Fibroblast of skin of scalp (primary cell): ENCODE measurements at regions not wholly inside any gene's neighbourhood (a gene's known extent, or its start where the extent isn't known, plus 50 kb on each side); places are given as distances from the start of the nearest gene placed in this dataset.

Experiments
- DNase-seq: peaks from one replicate; pipeline ENCODE4 v3.0.0-alpha.2; 2013

GRCh38 chr10:42952931-42953683, 123.8 kb upstream of the RET start:
- no peak for DNase-seq

GRCh38 chr10:42953684-42954674, 122.9 kb upstream of the RET start:
- no peak for DNase-seq

- no peak for DNase-seq
These were observed 121.9 kb upstream of the RET start for GRCh38 chr10:42954766-42955492.

DNA sequence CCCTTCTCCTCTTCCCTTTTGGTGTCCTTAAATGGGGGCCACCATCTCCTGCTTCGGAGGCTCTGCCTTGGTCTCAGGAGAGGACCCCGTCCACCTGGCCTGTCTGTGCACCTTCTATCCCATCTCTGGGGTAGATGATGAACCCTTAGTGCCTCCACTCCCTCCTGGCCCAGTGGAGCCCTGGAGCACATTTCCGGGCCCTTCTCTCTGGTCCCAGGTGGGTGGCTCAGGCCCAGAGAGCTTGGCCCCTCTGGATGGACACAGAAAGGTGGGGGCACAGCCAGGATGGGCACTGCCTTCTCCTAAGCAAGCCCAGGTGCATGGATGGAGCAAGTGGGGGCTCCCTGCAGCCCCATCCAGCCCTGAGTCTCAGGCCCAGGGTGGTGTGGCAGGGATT, 121.4 kb upstream of the RET start:
- DNase-seq, result no peak

GRCh38 chr10:42956045-42956444, 120.8 kb upstream of the RET start:
- DNase-seq, result no peak

GRCh38 chr10:42958142-42958868, 118.6 kb upstream of the RET start:
- DNase-seq, result no peak

DNA sequence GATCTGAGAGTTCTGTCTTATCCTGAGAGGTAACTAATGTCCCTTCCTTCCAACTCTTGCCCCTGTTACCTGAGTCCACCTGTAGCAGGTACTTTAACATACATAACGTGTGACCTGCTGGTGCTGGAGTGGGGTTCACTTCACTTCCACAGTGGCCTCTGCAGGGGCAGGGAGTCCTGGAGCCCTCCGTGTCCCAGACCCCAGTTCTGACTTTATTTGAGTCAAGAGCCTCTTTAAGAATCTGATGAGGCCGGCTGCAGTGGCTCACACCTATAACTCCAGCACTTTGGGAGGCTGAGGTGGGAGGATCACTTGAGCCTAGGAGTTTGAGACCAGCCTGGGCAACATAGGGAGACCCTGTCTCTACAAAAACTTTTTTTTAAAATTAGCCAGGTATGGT, 117.0 kb upstream of the RET start:
- DNase-seq, result no peak

- DNase-seq, result peak; percentile 33
These were observed 116.3 kb upstream of the RET start for GRCh38 chr10:42960491-42960990.

DNA sequence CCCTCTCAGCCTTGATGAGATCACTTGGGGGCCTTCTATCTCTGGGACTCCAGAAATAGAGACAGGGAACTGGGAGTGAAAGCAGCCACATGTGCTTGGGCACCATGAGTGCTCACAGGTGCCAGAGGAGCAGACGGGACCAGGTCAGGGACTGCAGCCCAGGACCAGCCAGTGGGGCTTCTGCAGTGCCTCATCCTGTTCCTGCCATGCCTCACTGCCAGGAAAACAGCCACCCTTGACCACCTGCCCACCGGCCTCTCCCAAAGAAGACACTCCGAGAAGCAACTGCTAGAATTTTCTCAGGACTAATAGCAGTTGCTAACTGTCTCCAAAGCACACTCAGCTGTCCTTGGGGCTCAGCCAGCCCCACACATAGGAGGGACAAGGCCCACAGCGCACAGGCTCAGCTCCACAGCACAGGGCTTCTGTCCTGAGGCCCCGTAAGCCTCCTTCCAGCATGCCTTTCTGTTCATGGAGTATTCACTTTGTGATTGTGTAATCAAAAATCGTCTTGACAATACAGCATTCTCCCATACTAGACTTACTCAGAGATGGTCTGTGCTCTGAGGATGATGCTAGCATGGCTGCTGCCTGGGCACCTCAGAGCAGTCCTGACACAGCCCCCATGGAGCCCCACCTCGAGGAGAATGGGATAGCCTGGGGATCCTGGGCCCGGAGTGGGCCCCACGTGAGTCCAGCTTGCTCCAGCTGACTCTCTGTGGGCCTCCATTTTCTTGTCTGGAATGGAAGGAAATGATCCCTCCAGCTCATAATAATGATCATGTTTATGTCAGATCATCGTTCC, 115.7 kb upstream of the RET start:
- no peak for DNase-seq

DNA sequence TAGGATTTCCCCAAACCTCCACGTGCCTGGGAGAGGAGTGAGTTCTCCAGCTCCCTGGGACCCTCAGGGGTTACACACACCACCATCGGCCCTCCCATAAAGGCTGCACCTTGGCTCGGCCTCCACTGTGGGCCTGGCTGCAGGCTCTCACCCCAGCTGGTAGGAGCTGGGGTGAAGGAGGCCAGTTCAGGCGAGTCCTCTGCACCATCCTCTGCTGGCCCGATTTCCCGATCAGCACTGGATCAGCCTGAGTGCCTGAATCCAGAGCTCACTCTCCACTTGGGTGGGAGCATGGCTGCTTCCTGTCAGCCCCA, 115.1 kb upstream of the RET start:
- DNase-seq, result no peak

DNA sequence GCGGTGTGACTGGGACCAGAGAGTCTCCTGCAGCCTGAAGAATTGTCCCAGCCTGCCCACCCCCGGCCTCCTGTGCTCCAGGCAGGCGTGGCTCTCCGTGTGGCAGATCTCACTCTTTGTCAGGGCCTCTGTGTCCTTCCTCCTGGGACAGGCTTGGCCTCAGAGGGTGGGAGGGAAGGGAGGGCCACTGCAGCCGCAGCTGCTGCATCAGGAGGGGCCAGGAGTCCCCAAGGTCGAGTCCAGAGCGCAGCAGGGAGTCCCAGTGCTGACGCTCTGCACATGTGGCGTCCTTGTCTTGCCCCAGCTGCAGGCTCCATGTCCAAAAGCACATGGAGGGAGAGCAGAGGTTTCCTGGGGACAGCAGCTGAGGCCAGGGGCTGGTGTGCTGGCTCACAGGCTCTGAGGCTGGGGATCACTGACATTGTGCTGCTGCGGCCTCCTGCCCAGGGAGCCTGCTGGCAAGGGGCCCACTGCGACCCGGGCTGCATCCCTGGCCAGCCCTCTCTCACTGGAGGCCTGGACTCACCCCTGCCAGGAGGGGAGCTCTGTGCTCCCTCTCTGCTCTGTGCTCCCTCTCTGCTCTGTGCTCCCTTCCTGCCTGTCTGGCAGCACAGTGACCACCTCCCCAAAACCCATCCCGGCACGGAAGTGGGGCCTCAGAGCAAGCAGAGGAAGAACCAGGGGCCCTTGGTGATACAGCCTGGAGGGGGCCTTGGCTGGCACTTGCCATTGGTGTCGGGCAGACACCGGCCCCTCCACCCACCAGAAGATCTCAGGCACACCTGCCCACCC, 114.6 kb upstream of the RET start:
- no peak for DNase-seq

- DNase-seq, result no peak
These were observed 114.0 kb upstream of the RET start for GRCh38 chr10:42962902-42963231.

GRCh38 chr10:42963312-42963711, 113.6 kb upstream of the RET start:
- no peak for DNase-seq

GRCh38 chr10:42969147-42969546, 107.7 kb upstream of the RET start:
- no peak for DNase-seq

DNA sequence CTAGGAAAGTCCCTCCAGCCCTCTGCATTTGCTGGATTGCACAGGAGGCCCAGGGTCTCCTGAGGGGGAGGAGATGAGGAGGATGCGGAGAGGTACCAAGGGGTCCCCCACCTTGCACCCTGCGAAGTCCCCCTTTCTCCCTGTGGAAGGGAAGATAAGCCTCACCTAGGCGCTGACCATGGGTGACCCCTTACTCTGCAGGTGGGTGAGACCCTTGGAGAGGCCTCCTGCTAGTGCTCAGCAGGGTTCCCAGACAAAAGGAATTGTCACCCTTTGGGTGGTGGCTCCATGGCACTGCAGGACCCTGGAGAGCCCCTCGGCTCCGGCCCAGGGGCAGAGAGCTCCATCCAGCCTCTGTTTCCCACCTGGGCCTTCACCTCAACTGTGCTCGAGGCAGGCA, 107.0 kb upstream of the RET start:
- no peak for DNase-seq

GRCh38 chr10:42970451-42971250, 106.2 kb upstream of the RET start:
- no peak for DNase-seq

DNA sequence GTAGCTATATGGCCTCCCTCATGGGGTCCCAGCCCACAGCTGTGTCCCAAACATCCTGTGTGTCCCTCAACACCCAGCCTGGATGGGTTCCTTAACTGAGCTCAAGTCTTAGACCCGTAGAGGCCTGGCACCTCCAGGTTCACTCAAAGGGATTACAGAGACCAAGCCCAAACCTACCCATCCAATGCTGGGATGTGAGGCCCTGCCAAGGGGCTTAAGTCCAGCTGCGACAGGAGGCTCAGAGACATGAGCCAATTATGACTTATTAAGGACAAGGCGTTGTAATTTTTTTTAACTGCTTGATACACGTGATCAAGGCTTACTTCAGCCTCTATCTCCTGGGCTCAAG, 105.6 kb upstream of the RET start:
- no peak for DNase-seq

DNA sequence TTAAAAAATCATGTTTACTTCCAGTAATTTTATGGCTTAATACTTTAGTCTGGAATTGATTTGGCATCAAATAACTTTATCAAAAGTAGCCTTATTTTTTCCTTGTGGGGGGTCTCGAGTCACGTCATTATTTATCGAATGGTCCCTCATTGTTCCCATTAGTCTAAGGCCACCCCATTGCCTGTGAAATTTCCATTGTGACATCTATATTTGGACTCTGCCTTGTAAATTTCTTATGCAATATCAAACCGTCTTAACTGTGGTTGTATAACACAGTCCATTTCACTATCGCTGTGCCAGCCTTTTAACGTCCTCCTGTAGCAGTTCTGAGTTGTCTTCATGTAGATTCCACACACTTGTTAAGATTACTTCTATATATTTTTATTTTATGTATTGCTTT, 103.9 kb upstream of the RET start:
- no peak for DNase-seq

DNA sequence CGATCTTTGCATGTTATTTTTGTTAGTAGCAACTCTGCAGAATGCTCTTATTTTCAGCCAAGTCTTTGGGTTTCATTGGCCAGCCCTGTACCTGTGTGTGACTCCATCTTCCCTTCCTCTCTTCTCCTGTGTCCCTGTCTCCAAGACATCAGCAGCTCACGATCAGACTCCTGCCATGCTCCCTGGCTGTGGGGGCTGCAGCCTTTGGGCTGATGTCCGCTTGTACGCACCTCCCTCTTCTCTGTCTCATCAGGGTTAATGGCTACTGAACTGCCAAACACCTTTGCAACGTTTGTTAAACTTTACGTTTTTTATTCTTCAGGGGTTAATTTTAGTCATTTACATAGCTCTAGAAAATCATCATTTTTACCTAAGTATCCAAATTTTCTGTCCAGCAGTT, 103.5 kb upstream of the RET start:
- no peak for DNase-seq
